ENCODE measurements at regions not wholly inside any gene's neighbourhood (a gene's known extent, or its start where the extent isn't known, plus 50 kb on each side); places are given as distances from the start of the nearest gene placed in this dataset.

DNA sequence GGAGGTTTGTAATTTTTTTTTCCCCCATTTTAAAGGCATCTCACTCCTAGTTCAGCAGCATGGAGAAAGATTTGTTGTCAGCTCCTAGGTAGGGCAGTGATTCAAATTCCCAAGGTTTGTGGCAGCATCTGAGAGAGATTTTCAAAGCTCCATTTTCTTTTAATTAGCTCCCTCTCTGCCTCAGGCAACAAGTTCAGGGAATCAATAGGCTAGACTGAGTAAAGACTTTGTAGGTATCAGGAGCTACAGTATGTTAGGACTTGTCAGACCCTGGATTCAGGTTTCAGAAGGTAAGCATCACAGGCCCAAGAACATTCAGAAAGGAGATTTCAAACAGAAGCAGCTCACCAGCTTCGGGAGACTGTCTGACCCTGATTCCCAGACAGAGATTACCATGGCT, 273.3 kb upstream of the ERBB4 start:
- DNase-seq (ENCODE audit: low spot score) (no peak), ATAC-seq (ENCODE audit: low read depth) (no peak)
- Histone ChIP-seq H3K9me3 (ENCODE audit: severe bottlenecking) (no peaks in the 10 kb centered on the region), H3K27ac (ENCODE audit: poor library complexity, severe bottlenecking) (no peak overlapping the region), H3K36me3 (ENCODE audit: low read depth) (no peaks in the 10 kb centered on the region), H3K4me1 (ENCODE audit: insufficient read depth, poor library complexity, severe bottlenecking) (no peaks in the 10 kb centered on the region), H3K4me3 (ENCODE audit: severe bottlenecking) (no peak overlapping the region), H3K27me3 (ENCODE audit: insufficient read depth, poor library complexity, severe bottlenecking) (no peaks in the 10 kb centered on the region)
- TF ChIP-seq, protein P1, sequence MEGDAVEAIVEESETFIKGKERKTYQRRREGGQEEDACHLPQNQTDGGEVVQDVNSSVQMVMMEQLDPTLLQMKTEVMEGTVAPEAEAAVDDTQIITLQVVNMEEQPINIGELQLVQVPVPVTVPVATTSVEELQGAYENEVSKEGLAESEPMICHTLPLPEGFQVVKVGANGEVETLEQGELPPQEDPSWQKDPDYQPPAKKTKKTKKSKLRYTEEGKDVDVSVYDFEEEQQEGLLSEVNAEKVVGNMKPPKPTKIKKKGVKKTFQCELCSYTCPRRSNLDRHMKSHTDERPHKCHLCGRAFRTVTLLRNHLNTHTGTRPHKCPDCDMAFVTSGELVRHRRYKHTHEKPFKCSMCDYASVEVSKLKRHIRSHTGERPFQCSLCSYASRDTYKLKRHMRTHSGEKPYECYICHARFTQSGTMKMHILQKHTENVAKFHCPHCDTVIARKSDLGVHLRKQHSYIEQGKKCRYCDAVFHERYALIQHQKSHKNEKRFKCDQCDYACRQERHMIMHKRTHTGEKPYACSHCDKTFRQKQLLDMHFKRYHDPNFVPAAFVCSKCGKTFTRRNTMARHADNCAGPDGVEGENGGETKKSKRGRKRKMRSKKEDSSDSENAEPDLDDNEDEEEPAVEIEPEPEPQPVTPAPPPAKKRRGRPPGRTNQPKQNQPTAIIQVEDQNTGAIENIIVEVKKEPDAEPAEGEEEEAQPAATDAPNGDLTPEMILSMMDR (IDR thresholded peaks at IDR 0.05; ENCODE audit: poor library complexity, severe bottlenecking) = no peak

DNA sequence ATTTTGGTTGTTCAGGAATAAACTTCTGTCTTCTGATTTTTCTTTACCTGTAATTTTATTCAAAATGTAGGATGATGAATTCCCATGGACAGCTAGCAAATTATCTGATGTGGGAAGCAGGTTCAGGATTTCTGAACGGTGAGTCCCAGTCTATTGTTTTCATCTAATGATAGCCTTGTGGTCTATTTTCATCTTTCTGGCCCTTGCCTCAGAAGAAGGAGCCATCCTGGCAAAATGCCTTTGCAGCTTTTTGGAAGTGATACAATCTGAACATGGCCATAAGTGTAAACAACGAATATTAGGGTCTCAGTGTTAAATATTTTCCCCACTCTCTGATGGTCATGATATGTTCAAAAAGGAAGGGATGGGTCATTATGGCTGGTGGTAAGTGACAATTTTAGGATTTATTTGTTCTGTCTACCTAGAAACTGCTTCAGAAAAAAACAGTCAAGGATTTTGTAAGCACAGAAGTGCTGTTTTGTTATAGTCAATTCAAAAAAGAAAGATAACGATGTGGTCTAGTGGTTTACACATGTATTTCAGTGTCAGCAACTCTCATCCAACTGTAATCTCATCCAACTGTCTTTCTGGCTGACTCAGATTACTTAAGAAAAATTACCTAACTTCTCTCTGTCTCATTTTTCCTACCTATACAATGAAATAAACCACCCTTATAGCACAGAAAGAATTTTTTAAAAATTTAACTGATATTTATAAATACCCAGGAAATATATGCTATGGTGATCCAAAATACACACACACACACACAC, 272.6 kb upstream of the ERBB4 start:
- Histone ChIP-seq H3K4me1 (ENCODE audit: insufficient read depth, poor library complexity, severe bottlenecking) (no peaks in the 10 kb centered on the region), H3K9me3 (ENCODE audit: severe bottlenecking) (no peaks in the 10 kb centered on the region), H3K4me3 (ENCODE audit: severe bottlenecking) (no peak overlapping the region), H3K36me3 (ENCODE audit: low read depth) (no peaks in the 10 kb centered on the region), H3K27ac (ENCODE audit: poor library complexity, severe bottlenecking) (no peak overlapping the region), H3K27me3 (ENCODE audit: insufficient read depth, poor library complexity, severe bottlenecking) (no peaks in the 10 kb centered on the region)
- DNase-seq (ENCODE audit: low spot score) = no peak
- TF ChIP-seq, protein P1 (IDR thresholded peaks at IDR 0.05; ENCODE audit: poor library complexity, severe bottlenecking) = no peak
- ATAC-seq (ENCODE audit: low read depth) = no peak

GRCh38 chr2:212797484-212798205, 259.0 kb upstream of the ERBB4 start:
- DNase-seq (ENCODE audit: low spot score) (no peak), ATAC-seq (ENCODE audit: low read depth) (no peak)

DNA sequence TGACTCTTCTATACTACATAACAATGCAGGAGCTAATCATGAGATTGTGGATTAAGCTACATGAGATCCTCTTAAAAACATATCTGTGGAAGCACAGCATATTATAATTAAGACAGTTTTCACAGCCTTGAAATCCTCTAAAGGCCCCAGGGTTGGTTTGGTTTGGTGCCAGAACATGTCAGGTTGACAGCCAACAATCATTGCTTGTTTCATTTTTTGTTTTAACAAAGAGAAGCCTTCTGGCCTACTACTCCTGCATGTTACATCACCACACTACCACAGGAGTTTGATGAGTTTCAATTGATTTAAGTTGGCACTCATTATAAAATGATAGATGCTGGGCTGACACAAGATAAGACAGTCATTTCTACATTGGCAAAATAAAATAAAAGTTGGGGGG, 255.9 kb upstream of the ERBB4 start:
- H3K27ac ChIP-seq (ENCODE audit: poor library complexity, severe bottlenecking) = no peak overlapping the region

More at GRCh38 chr2:212797484-212798205, 259.0 kb upstream of the ERBB4 start:
- Histone ChIP-seq H3K36me3 (ENCODE audit: low read depth) (no peaks in the 10 kb centered on the region), H3K4me3 (ENCODE audit: severe bottlenecking) (no peak overlapping the region), H3K27ac (ENCODE audit: poor library complexity, severe bottlenecking) (no peak overlapping the region), H3K27me3 (ENCODE audit: insufficient read depth, poor library complexity, severe bottlenecking) (no peaks in the 10 kb centered on the region), H3K4me1 (ENCODE audit: insufficient read depth, poor library complexity, severe bottlenecking) (no peaks in the 10 kb centered on the region), H3K9me3 (ENCODE audit: severe bottlenecking) (no peaks in the 10 kb centered on the region)
- TF ChIP-seq, protein P1 (IDR thresholded peaks at IDR 0.05; ENCODE audit: poor library complexity, severe bottlenecking) = no peak

More for the DNA sequence above, 255.9 kb upstream of the ERBB4 start:
- TF ChIP-seq, protein P1 (IDR thresholded peaks at IDR 0.05; ENCODE audit: poor library complexity, severe bottlenecking) = no peak
- Histone ChIP-seq H3K4me3 (ENCODE audit: severe bottlenecking) (no peak overlapping the region), H3K36me3 (ENCODE audit: low read depth) (no peaks in the 10 kb centered on the region), H3K4me1 (ENCODE audit: insufficient read depth, poor library complexity, severe bottlenecking) (no peaks in the 10 kb centered on the region), H3K27me3 (ENCODE audit: insufficient read depth, poor library complexity, severe bottlenecking) (no peaks in the 10 kb centered on the region), H3K9me3 (ENCODE audit: severe bottlenecking) (no peaks in the 10 kb centered on the region)
- no peak for DNase-seq (ENCODE audit: low spot score)
- no peak for ATAC-seq (ENCODE audit: low read depth)
